Suprapubic skin (tissue), 4 donors: ENCODE measurements at regions not wholly inside any gene's neighbourhood (a gene's known extent, or its start where the extent isn't known, plus 50 kb on each side); places are given as distances from the start of the nearest gene placed in this dataset.

Experiments
- DNase-seq, 2 donors: peaks; one replicate each; pipeline ENCODE4 v3.0.0-alpha.2; 2019; ENCODE audit warnings: low spot score in 2 of 2
- H3K27ac ChIP-seq: fragments of 200-600 bp; sonication (generic); one replicate; pipeline ENCODE4 v1.5.1; 2019
- H3K27me3 ChIP-seq: fragments of 200-600 bp; sonication (generic); one replicate; pipeline ENCODE4 v1.5.1; 2019
- H3K36me3 ChIP-seq: fragments of 200-600 bp; sonication (generic); one replicate; pipeline ENCODE4 v1.5.1; 2019
- H3K4me1 ChIP-seq: fragments of 200-600 bp; sonication (generic); one replicate; pipeline ENCODE4 v1.5.1; 2019
- H3K4me3 ChIP-seq: fragments of 200-600 bp; sonication (generic); one replicate; pipeline ENCODE4 v1.5.1; 2019; ENCODE audit warnings: mild to moderate bottlenecking
- H3K9me3 ChIP-seq: fragments of 200-600 bp; sonication (generic); one replicate; pipeline ENCODE4 v1.5.1; 2019
- CTCF ChIP-seq, 2 donors: fragments of 200-600 bp in 1 of 2; fragments of 450-650 bp in 1 of 2; sonication (generic) in 1 of 2; IDR thresholded peaks; one replicate each; pipeline ENCODE4 v1.5.1; 2016 to 2019; ENCODE audit warnings: antibody characterized with exemption in 2 of 2, mild to moderate bottlenecking in 1 of 2, moderate library complexity in 1 of 2
- EP300 ChIP-seq: sonication (generic); formaldehyde crosslinking; IDR thresholded peaks from one replicate; pipeline ENCODE4 v1.6.1; 2017; ENCODE audit warnings: antibody characterized with exemption
- POLR2A ChIP-seq, 2 donors: fragments of 450-650 bp; IDR thresholded peaks; one replicate each; pipeline ENCODE4 v1.6.1; 2017; ENCODE audit warnings: antibody characterized with exemption in 2 of 2, mild to moderate bottlenecking in 2 of 2, moderate library complexity in 2 of 2
- POLR2AphosphoS5 ChIP-seq, 3 donors: sonication (generic); formaldehyde crosslinking; IDR thresholded peaks; one replicate each; pipeline ENCODE4 v1.6.1; 2017; ENCODE audit warnings: antibody characterized with exemption in 3 of 3
- WGBS: methylation state at CpG from one replicate; pipeline ENCODE4 v1.1.5; 2018; 5-methylcytosine and 5-hydroxymethylcytosine counted together

DNA sequence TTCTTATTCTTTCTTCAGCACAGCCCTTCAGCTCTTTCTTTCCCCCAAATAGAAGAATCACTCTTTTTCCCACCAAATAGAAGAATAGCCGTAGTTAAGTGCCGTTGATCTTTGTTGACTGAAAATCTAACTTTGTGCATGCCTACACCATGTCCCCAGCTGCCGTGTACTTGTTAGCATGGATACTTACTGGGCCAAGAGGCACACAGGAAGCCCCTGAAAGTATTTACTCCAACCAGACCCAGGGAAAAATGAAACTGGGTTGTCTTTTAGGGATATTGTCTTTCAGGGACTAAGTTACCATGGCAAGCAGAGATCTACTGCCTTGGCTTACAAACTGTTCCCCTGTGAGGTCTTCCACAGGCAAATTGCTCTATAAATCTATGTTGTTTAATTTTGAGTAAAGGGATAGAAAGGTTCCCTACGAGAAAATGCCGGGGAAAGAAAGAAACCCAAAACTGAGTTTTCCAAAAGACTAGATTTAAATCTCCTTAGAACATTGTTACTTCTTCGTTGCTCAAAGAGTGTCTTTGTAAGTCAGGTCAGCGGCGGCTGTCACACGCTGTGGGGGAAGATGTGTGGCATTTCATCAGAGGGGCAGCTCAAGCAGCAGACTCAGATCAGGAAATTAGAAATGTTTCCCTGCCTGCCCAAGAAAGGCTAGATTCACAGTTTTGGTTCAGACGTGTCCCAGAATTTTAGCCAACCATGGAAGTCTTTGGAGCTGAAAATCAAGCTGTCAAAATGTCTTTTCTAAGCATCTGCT is 152.7 kb upstream of the PRNP start:
- H3K4me3 ChIP-seq = no peak overlapping the region
- no peak overlapping the region for H3K27ac ChIP-seq
- DNase-seq = no peak
- WGBS = 65% methylated on average over 10 of the region's 10 CpGs
- H3K9me3 ChIP-seq = peaks cover under 1% of the 10 kb centered on the region
- no peaks in the 10 kb centered on the region for H3K36me3 ChIP-seq
- TF ChIP-seq CTCF (IDR thresholded peaks at IDR 0.05) (no peak), POLR2A (IDR thresholded peaks at IDR 0.05) (no peak), POLR2AphosphoS5 (IDR thresholded peaks at IDR 0.05) (no peak), EP300 (no peak)
- no peaks in the 10 kb centered on the region for H3K4me1 ChIP-seq
- H3K27me3 ChIP-seq = no peaks in the 10 kb centered on the region

DNA sequence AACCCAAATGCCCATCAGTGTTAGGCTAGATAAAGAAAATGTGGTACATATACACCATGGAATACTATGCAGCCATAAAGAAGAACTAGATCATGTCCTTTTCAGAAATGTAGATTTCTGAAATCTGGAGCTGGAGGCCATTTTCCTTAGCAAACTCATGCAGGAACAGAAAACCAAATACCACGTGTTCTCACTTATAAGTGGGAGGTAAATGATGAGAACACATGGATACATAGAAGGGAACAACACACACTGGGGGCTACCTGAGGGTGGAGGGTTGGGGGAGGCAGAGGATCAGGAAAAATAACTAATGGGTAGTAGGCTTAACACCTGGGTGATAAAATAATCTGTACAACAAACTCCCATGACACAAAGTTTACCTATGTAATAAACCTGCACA is 153.5 kb upstream of the PRNP start:
- H3K36me3 ChIP-seq = no peaks in the 10 kb centered on the region
- H3K4me3 ChIP-seq = no peak overlapping the region
- H3K9me3 ChIP-seq = peaks cover 7% of the 10 kb centered on the region
- no peaks in the 10 kb centered on the region for H3K27me3 ChIP-seq
- no peak for DNase-seq
- no peak overlapping the region for H3K27ac ChIP-seq
- TF ChIP-seq EP300 (no peak), CTCF (IDR thresholded peaks at IDR 0.05) (no peak), POLR2AphosphoS5 (IDR thresholded peaks at IDR 0.05) (no peak), POLR2A (IDR thresholded peaks at IDR 0.05) (no peak)
- H3K4me1 ChIP-seq = no peaks in the 10 kb centered on the region
- 65% methylated on average over 1 of the region's 1 CpG for WGBS

- no peak overlapping the region for H3K27ac ChIP-seq
- peaks cover 6% of the 10 kb centered on the region for H3K27me3 ChIP-seq
- DNase-seq = no peak
- H3K36me3 ChIP-seq = no peaks in the 10 kb centered on the region
- no peak overlapping the region for H3K4me3 ChIP-seq
- WGBS = 65% methylated on average over 1 of the region's 1 CpG
- no peak for TF ChIP-seq CTCF (IDR thresholded peaks at IDR 0.05)
- no peak for TF ChIP-seq POLR2A (IDR thresholded peaks at IDR 0.05)
- no peak for TF ChIP-seq POLR2AphosphoS5 (IDR thresholded peaks at IDR 0.05)
- TF ChIP-seq EP300 = no peak
- H3K9me3 ChIP-seq = peaks cover 7% of the 10 kb centered on the region
- H3K4me1 ChIP-seq = no peaks in the 10 kb centered on the region
Observed at GRCh38 chr20:4524792-4525191, 161.5 kb upstream of the PRNP start.

DNA sequence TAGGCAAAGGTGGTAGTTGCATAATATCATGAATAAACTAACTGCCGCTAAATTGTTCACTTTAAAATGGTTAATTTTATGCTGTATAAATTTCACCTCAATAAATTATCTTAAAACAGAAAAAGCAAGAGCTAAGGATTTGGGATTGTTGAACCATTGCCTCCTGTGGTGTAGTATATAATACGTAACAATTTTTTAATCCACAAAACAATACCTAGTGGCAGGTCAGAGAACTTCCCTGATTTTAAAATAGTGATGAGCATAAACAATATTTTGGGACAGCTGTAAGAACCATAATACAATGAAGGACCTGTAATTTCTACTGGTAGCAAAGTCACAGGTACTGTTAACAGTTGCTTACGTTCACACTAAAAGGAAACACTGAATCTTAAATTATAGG is 161.9 kb upstream of the PRNP start:
- H3K4me1 ChIP-seq = no peaks in the 10 kb centered on the region
- H3K4me3 ChIP-seq = no peak overlapping the region
- H3K27ac ChIP-seq = no peak overlapping the region
- no peak for DNase-seq
- no peaks in the 10 kb centered on the region for H3K36me3 ChIP-seq
- H3K27me3 ChIP-seq = peaks cover 6% of the 10 kb centered on the region
- WGBS = 93% methylated on average over 3 of the region's 3 CpGs
- TF ChIP-seq POLR2AphosphoS5 (IDR thresholded peaks at IDR 0.05) (no peak), POLR2A (IDR thresholded peaks at IDR 0.05) (no peak)
- H3K9me3 ChIP-seq = peaks cover 7% of the 10 kb centered on the region

DNA sequence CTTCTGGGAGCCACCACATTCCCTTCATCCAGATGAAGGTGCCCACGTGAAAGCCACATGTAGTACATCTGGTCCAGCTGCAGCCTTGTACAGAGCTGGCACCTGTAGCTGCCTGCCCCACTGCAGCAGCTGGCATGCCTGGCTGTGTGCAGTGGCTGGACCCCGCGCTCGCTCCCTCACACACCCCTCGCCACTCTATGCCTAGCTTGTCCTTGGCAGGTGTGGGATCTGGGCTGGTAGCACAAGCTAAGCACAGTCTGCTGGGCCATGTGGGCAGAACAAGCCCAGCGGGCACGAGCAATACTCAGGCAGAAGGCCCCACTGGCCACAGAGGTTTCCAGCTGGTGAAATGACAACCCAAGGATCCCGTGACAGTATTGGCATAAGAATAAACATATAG is 163.9 kb upstream of the PRNP start:
- no peaks in the 10 kb centered on the region for H3K4me1 ChIP-seq
- H3K4me3 ChIP-seq = no peak overlapping the region
- H3K27me3 ChIP-seq = peaks cover 6% of the 10 kb centered on the region
- 96% methylated on average over 6 of the region's 8 CpGs for WGBS
- no peaks in the 10 kb centered on the region for H3K9me3 ChIP-seq
- no peak for DNase-seq
- H3K27ac ChIP-seq = no peak overlapping the region
- TF ChIP-seq EP300 = no peak
- no peak for TF ChIP-seq CTCF (IDR thresholded peaks at IDR 0.05)
- TF ChIP-seq POLR2AphosphoS5 (IDR thresholded peaks at IDR 0.05) = no peak
- TF ChIP-seq POLR2A (IDR thresholded peaks at IDR 0.05) = no peak
- H3K36me3 ChIP-seq = no peaks in the 10 kb centered on the region
